H1 (cell line): ENCODE measurements at regions not wholly inside any gene's neighbourhood (a gene's known extent, or its start where the extent isn't known, plus 50 kb on each side); places are given as distances from the start of the nearest gene placed in this dataset.

Source experiments
- CTCF ChIA-PET: fragments of 300-600 bp; sonication (Branson Sonifier 250); formaldehyde crosslinking; loops from one replicate; lab custom pipeline; 2021; ENCODE audit not compliant: partially characterized antibody; lab: Charles Lee
- POLR2A ChIA-PET: fragments of 300-600 bp; sonication (Branson Sonifier 250); formaldehyde crosslinking; loops from one replicate; lab custom pipeline; 2021; ENCODE audit warnings: inconsistent platforms; ENCODE audit not compliant: partially characterized antibody; lab: Charles Lee
- DNase-seq, 2 experiments: peaks; one replicate each; pipeline versions ENCODE4 v3.0.0 to v3.0.0-alpha.2; 2010 to 2022; ENCODE audit warnings: low spot score in 2 of 2, low read depth in 1 of 2, mixed read lengths in 1 of 2
- FAIRE-seq: peaks from 2 replicates; lab custom pipeline; 2011; peaks lifted over from hg19 to GRCh38; lab: Jason Lieb, UNC
- H2AFZ ChIP-seq: 2 replicates; pipeline ENCODE4 v1.8.1; 2012; ENCODE audit warnings: low read length, inconsistent platforms
- H2AK5ac ChIP-seq: 2 replicates; pipeline ENCODE4 v1.6.1; 2013; ENCODE audit warnings: low read depth, low read length
- H2BK120ac ChIP-seq: replicated peaks from 2 replicates; pipeline ENCODE3; 2013; ENCODE audit warnings: low read depth, low read length, inconsistent platforms
- H2BK12ac ChIP-seq: 2 replicates; pipeline ENCODE4 v1.6.1; 2013; ENCODE audit warnings: low read depth, low read length
- H2BK15ac ChIP-seq: 2 replicates; pipeline ENCODE4 v1.6.1; 2013; ENCODE audit warnings: low read length
- H2BK20ac ChIP-seq: 2 replicates; pipeline ENCODE4 v1.6.1; 2013; ENCODE audit warnings: low read length
- H2BK5ac ChIP-seq: 2 replicates; pipeline ENCODE4 v1.6.1; 2013; ENCODE audit warnings: low read depth, low read length
- H3K14ac ChIP-seq: 2 replicates; pipeline ENCODE4 v1.6.1; 2013; ENCODE audit warnings: inconsistent platforms; ENCODE audit not compliant: insufficient read length
- H3K18ac ChIP-seq: 2 replicates; pipeline ENCODE4 v1.6.1; 2013; ENCODE audit warnings: low read length; ENCODE audit errors: extremely low read depth
- H3K23ac ChIP-seq: 2 replicates; pipeline ENCODE4 v1.6.1; 2013; ENCODE audit warnings: inconsistent platforms; ENCODE audit not compliant: insufficient read length
- H3K23me2 ChIP-seq: 2 replicates; pipeline ENCODE4 v1.6.1; 2013; ENCODE audit warnings: low read depth, low read length
- H3K27ac ChIP-seq: 2 replicates; pipeline ENCODE4 v1.6.1; 2011; ENCODE audit warnings: low read depth, low read length, inconsistent platforms
- H3K27me3 ChIP-seq, 4 experiments: replicated peaks in 1 of 4; 1 replicate in 1 of 4; 2 replicates in 3 of 4; pipeline versions ENCODE4 v1.6.1 to v1.8.1; 2011 to 2013; ENCODE audit warnings: low read length in 3 of 4, mild to moderate bottlenecking in 3 of 4, inconsistent platforms in 2 of 4, mixed read lengths in 2 of 4, moderate library complexity in 1 of 4; ENCODE audit not compliant: control insufficient read depth in 3 of 4, insufficient read depth in 3 of 4; ENCODE audit errors: extremely low read depth in 1 of 4
- H3K36me3 ChIP-seq, 4 experiments: 2 replicates each; pipeline versions ENCODE4 v1.6.1 to v1.8.1; 2011 to 2013; ENCODE audit warnings: mild to moderate bottlenecking in 4 of 4, low read length in 3 of 4, moderate library complexity in 2 of 4, control low read depth in 1 of 4, inconsistent platforms in 1 of 4; ENCODE audit not compliant: insufficient read depth in 4 of 4, control insufficient read depth in 2 of 4
- H3K4ac ChIP-seq: replicated peaks from 2 replicates; pipeline ENCODE3; 2013; ENCODE audit warnings: low read length, low read depth, mixed read lengths, inconsistent platforms; ENCODE audit not compliant: insufficient read length
- H3K4me1 ChIP-seq, 4 experiments: replicated peaks in 1 of 4; 1 replicate in 1 of 4; 2 replicates in 3 of 4; pipeline versions ENCODE4 v1.6.1 to v1.8.1; 2011 to 2013; ENCODE audit warnings: low read length in 3 of 4, inconsistent platforms in 2 of 4, mixed read lengths in 1 of 4; ENCODE audit not compliant: insufficient read depth in 4 of 4, control insufficient read depth in 3 of 4
- H3K4me2 ChIP-seq, 2 experiments: 2 replicates each; pipeline versions ENCODE4 v1.6.1 to v1.8.1; 2011 to 2013; ENCODE audit warnings: low read depth in 2 of 2, low read length in 2 of 2, control low read depth in 1 of 2, inconsistent platforms in 1 of 2, mild to moderate bottlenecking in 1 of 2; ENCODE audit not compliant: insufficient read depth in 1 of 2
- H3K4me3 ChIP-seq, 4 experiments: fragments of 200-600, 300-600 bp in 1 of 4; sonication (generic), shearing (Covaris generic), sonication (Bioruptor Twin) in 1 of 4; 2 replicates each; pipeline versions ENCODE4 v1.5.1 to v1.8.1; 2011 to 2016; ENCODE audit warnings: low read length in 4 of 4, low read depth in 3 of 4, control low read depth in 2 of 4, inconsistent platforms in 2 of 4, mild to moderate bottlenecking in 2 of 4, mixed read lengths in 1 of 4, moderate library complexity in 1 of 4; ENCODE audit not compliant: insufficient read depth in 2 of 4; ENCODE audit errors: extremely low read depth in 1 of 4
- H3K56ac ChIP-seq: replicated peaks from 2 replicates; pipeline ENCODE3; 2013; ENCODE audit warnings: low read depth, mild to moderate bottlenecking, mixed read lengths, low read length, inconsistent platforms; ENCODE audit not compliant: insufficient read length
- H3K79me1 ChIP-seq: 2 replicates; pipeline ENCODE4 v1.6.1; 2013; ENCODE audit warnings: low read depth, low read length, control low read depth
- H3K79me2 ChIP-seq, 2 experiments: 2 replicates each; pipeline versions ENCODE4 v1.6.1 to v1.8.1; 2012 to 2013; ENCODE audit warnings: low read length in 2 of 2, mild to moderate bottlenecking in 2 of 2, inconsistent platforms in 1 of 2; ENCODE audit not compliant: insufficient read depth in 2 of 2, control insufficient read depth in 1 of 2
- H3K9ac ChIP-seq, 4 experiments: replicated peaks in 1 of 4; 1 replicate in 1 of 4; 2 replicates in 3 of 4; pipeline versions ENCODE4 v1.6.1 to v1.8.1; 2011 to 2013; ENCODE audit warnings: low read depth in 3 of 4, low read length in 3 of 4, control low read depth in 2 of 4, mild to moderate bottlenecking in 2 of 4, moderate library complexity in 2 of 4, inconsistent platforms in 1 of 4; ENCODE audit errors: extremely low read depth in 1 of 4
- H3K9me3 ChIP-seq, 2 experiments: 2 replicates each; pipeline versions ENCODE4 v1.6.1 to v1.8.1; 2012 to 2013; ENCODE audit warnings: mild to moderate bottlenecking in 2 of 2, moderate library complexity in 2 of 2, control low read depth in 1 of 2, inconsistent platforms in 1 of 2, low read depth in 1 of 2, low read length in 1 of 2, mixed read lengths in 1 of 2; ENCODE audit not compliant: insufficient read depth in 2 of 2
- H4K20me1 ChIP-seq, 2 experiments: replicated peaks in 1 of 2; 2 replicates each; pipeline versions ENCODE3 to v1.8.1; 2011 to 2013; ENCODE audit warnings: inconsistent platforms in 2 of 2, low read length in 2 of 2, mild to moderate bottlenecking in 1 of 2; ENCODE audit not compliant: insufficient read depth in 2 of 2, control insufficient read depth in 1 of 2
- H4K5ac ChIP-seq: 2 replicates; pipeline ENCODE4 v1.6.1; 2013; ENCODE audit warnings: low read length, low read depth, mixed read lengths, inconsistent platforms; ENCODE audit not compliant: insufficient read length
- H4K8ac ChIP-seq: 2 replicates; pipeline ENCODE4 v1.8.0; 2013; ENCODE audit warnings: mild to moderate bottlenecking, moderate library complexity, low read length, inconsistent platforms; ENCODE audit not compliant: insufficient read depth; ENCODE audit errors: extremely low read depth
- H4K91ac ChIP-seq: replicated peaks from 2 replicates; pipeline ENCODE3; 2013; ENCODE audit warnings: low read length, mixed read lengths, inconsistent platforms; ENCODE audit not compliant: insufficient read length
- BRCA1 ChIP-seq: IDR thresholded peaks from 2 replicates; pipeline ENCODE4 v1.6.1; 2012; ENCODE audit warnings: low read depth, low read length, improper control_type of control experiment
- CBX8 ChIP-seq: fragments of 300-800, 300-1000 bp; sonication (generic); IDR thresholded peaks from 2 replicates; pipeline ENCODE4 v1.7.1; 2016; ENCODE audit warnings: low read depth, low read length, borderline replicate concordance
- EZH2 ChIP-seq: fragments of 200-600 bp; sonication (generic); IDR thresholded peaks from 2 replicates; pipeline ENCODE4 v1.7.1; 2012; ENCODE audit warnings: low read depth, mild to moderate bottlenecking, moderate library complexity, low read length, inconsistent platforms; ENCODE audit not compliant: severe bottlenecking
- GABPA ChIP-seq: IDR thresholded peaks from 2 replicates; pipeline ENCODE4 v1.6.1; 2011; ENCODE audit warnings: mild to moderate bottlenecking, low read length, moderate library complexity, borderline replicate concordance; ENCODE audit not compliant: insufficient read depth
- JUN ChIP-seq: IDR thresholded peaks from 2 replicates; pipeline ENCODE4 v1.6.1; 2011; ENCODE audit warnings: low read depth, mild to moderate bottlenecking, improper control_type of control experiment, low read length
- NRF1 ChIP-seq: IDR thresholded peaks from 2 replicates; pipeline ENCODE4 v1.6.1; 2011; ENCODE audit warnings: mild to moderate bottlenecking, low read depth, low read length, improper control_type of control experiment
- PHF8 ChIP-seq: fragments of 200-600 bp; sonication (generic); conservative IDR thresholded peaks from 2 replicates; pipeline ENCODE4 v1.7.1; 2012; ENCODE audit warnings: low read depth, mild to moderate bottlenecking, inconsistent platforms, low read length, moderate library complexity
- POLR2A ChIP-seq, 2 experiments: IDR thresholded peaks; 1 replicate in 1 of 2; 2 replicates in 1 of 2; pipeline ENCODE4 v1.6.1; 2011; ENCODE audit warnings: low read depth in 2 of 2, low read length in 2 of 2, mild to moderate bottlenecking in 2 of 2; ENCODE audit errors: control extremely low read depth in 1 of 2
- POLR2AphosphoS5 ChIP-seq: IDR thresholded peaks from 2 replicates; pipeline ENCODE4 v1.6.1; 2011; ENCODE audit warnings: low read depth, low read length
- SAP30 ChIP-seq: fragments of 300-600 bp; sonication (generic); IDR thresholded peaks from 2 replicates; pipeline ENCODE4 v1.7.1; 2012; ENCODE audit warnings: low read length, moderate library complexity, mild to moderate bottlenecking, inconsistent platforms; ENCODE audit not compliant: insufficient read depth, insufficient replicate concordance
- SIN3A ChIP-seq, 2 experiments: IDR thresholded peaks in 1 of 2; conservative IDR thresholded peaks in 1 of 2; 2 replicates each; pipeline ENCODE4 v1.6.1; 2011 to 2012; ENCODE audit warnings: low read length in 2 of 2, improper control_type of control experiment in 1 of 2, low read depth in 1 of 2, mild to moderate bottlenecking in 1 of 2
- SIX5 ChIP-seq: IDR thresholded peaks from 2 replicates; pipeline ENCODE4 v1.6.1; 2011; ENCODE audit warnings: mild to moderate bottlenecking, low read depth, low read length
- TEAD4 ChIP-seq: IDR thresholded peaks from 2 replicates; pipeline ENCODE4 v1.6.1; 2012; ENCODE audit warnings: low read depth, low read length, inconsistent platforms, mixed read lengths
- WGBS, 2 experiments: shearing (Covaris generic) in 1 of 2; methylation state at CpG; one replicate each; pipeline versions ENCODE4 v1.1.6 to v1.1.7; 2013 to 2015; ENCODE audit warnings: low lambda C conversion rate in 2 of 2, mixed read lengths in 2 of 2, inconsistent platforms in 1 of 2, low coverage in 1 of 2, missing lambda C conversion rate in 1 of 2; ENCODE audit not compliant: insufficient replicate concordance in 2 of 2, insufficient coverage in 1 of 2, insufficient read length in 1 of 2; ENCODE audit errors: extremely low coverage in 1 of 2, missing lambda C conversion rate in 1 of 2; 5-methylcytosine and 5-hydroxymethylcytosine counted together
- TF ChIP-seq, protein P1 (sequence below): IDR thresholded peaks from 2 replicates; pipeline ENCODE4 v1.6.1; 2012; ENCODE audit warnings: low read length, inconsistent platforms

DNA sequence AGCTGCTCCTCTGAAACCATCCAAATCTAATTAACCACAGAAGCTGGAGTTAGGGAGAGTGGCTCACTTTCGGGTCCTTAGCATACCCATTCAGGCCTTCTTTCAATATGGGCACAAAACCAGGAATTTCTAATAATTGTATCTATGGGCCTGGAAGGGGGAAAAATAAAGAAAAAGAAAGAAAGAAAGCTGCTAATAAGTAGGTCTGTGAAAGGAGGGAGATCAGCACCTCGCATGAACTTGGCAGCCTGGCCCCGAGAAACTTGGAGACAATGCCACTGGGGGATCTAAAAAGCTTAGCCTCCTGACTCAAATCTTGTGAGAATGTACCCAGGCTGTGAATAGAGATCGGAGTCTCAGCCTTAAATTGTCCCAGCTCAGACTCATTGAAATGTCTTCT lies 252.1 kb upstream of the SLC14A2 start:
- Histone ChIP-seq H2BK20ac (no peak overlapping the region), H3K56ac (no peak overlapping the region), H3K79me1 (no peaks in the 10 kb centered on the region), H3K27me3 (no peaks in the 10 kb centered on the region), H3K9me3 (no peaks in the 10 kb centered on the region), H2BK120ac (no peak overlapping the region), H3K79me2 (no peaks in the 10 kb centered on the region), H2AFZ (no peak overlapping the region), H3K23ac (no peak overlapping the region), H2BK5ac (no peak overlapping the region), H2AK5ac (no peak overlapping the region), H4K20me1 (no peaks in the 10 kb centered on the region), H3K9ac (no peak overlapping the region), H2BK12ac (no peak overlapping the region), H3K4me3 (no peak overlapping the region), H3K23me2 (no peaks in the 10 kb centered on the region), H3K4ac (no peak overlapping the region), H4K8ac (no peak overlapping the region), H2BK15ac (no peak overlapping the region), H4K5ac (no peak overlapping the region), H3K14ac (no peak overlapping the region), H3K4me1 (no peaks in the 10 kb centered on the region), H3K18ac (no peak overlapping the region), H3K36me3 (no peaks in the 10 kb centered on the region), H3K27ac (no peak overlapping the region), H4K91ac (no peak overlapping the region), H3K4me2 (no peak overlapping the region)
- FAIRE-seq (no peak), DNase-seq (no peak)
- POLR2A ChIA-PET, result no interaction called here
- 86% methylated on average over 4 of the region's 4 CpGs; no CpG with 5 or more reads in 1 of the 2 experiments for WGBS, 2 experiments
- CTCF ChIA-PET, result interaction anchor here (0.9 to 3.4 kb wide), 6 partner anchors 9 to 150 kb away, joined by 3 to 10 read pairs (median 4); no protein-coding TSS in a partner anchor
- TF ChIP-seq SAP30 (no peak), JUN (no peak), POLR2A (IDR thresholded peaks at IDR 0.05; ENCODE audit: control extremely low read depth in 1 of 2, low read depth in 2 of 2, low read length in 2 of 2) (no peak), EZH2 (no peak), NRF1 (no peak), PHF8 (no peak), BRCA1 (no peak), CBX8 (no peak), POLR2AphosphoS5 (no peak), TEAD4 (no peak), GABPA (no peak), SIX5 (no peak), SIN3A (conservative IDR thresholded peaks at IDR 0.05 in 1 of 2, IDR thresholded peaks at IDR 0.05 in 1 of 2; ENCODE audit: low read depth in 1 of 2, low read length in 2 of 2) (no peak)
- TF ChIP-seq, protein P1, sequence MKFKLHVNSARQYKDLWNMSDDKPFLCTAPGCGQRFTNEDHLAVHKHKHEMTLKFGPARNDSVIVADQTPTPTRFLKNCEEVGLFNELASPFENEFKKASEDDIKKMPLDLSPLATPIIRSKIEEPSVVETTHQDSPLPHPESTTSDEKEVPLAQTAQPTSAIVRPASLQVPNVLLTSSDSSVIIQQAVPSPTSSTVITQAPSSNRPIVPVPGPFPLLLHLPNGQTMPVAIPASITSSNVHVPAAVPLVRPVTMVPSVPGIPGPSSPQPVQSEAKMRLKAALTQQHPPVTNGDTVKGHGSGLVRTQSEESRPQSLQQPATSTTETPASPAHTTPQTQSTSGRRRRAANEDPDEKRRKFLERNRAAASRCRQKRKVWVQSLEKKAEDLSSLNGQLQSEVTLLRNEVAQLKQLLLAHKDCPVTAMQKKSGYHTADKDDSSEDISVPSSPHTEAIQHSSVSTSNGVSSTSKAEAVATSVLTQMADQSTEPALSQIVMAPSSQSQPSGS, result no peak
